Keratinocyte (primary cell): ENCODE measurements at regions not wholly inside any gene's neighbourhood (a gene's known extent, or its start where the extent isn't known, plus 50 kb on each side); places are given as distances from the start of the nearest gene placed in this dataset.
"Not testable (repeated sequence)": the region's sequence is repeated elsewhere in the genome, so short reads cannot be mapped to it uniquely, and the experiment has no call there.

ENCODE experiments used
- DNase-seq: peaks from one replicate; pipeline ENCODE4 v3.0.0-alpha.2; 2011; ENCODE audit warnings: low read depth, missing footprints, low spot score
- FAIRE-seq: peaks from 2 replicates; lab custom pipeline; 2011; peaks lifted over from hg19 to GRCh38; lab: Jason Lieb, UNC
- H2AFZ ChIP-seq: 2 replicates; pipeline ENCODE4 v1.6.0; 2012; ENCODE audit warnings: low read length, control low read depth, inconsistent platforms; ENCODE audit not compliant: control insufficient read depth
- H3K27ac ChIP-seq: 2 replicates; pipeline ENCODE4 v1.5.1; 2011; ENCODE audit warnings: low read length; ENCODE audit not compliant: control insufficient read depth, insufficient read depth
- H3K27me3 ChIP-seq: 3 replicates; pipeline ENCODE4 v1.6.0; 2011; ENCODE audit warnings: low read length; ENCODE audit not compliant: control insufficient read depth, insufficient read depth; ENCODE audit errors: extremely low read depth
- H3K36me3 ChIP-seq, 2 experiments: 2 replicates in 1 of 2; 3 replicates in 1 of 2; pipeline ENCODE4 v1.5.1; 2011; ENCODE audit warnings: low read length in 2 of 2, mild to moderate bottlenecking in 1 of 2; ENCODE audit not compliant: control insufficient read depth in 2 of 2, insufficient read depth in 2 of 2; ENCODE audit errors: extremely low read depth in 1 of 2
- H3K4me1 ChIP-seq: 3 replicates; pipeline ENCODE4 v1.5.1; 2011; ENCODE audit warnings: low read length; ENCODE audit not compliant: control insufficient read depth, insufficient read depth; ENCODE audit errors: extremely low read depth
- H3K4me2 ChIP-seq: 3 replicates; pipeline ENCODE4 v1.6.0; 2011; ENCODE audit warnings: low read depth, low read length; ENCODE audit not compliant: control insufficient read depth, insufficient read depth; ENCODE audit errors: extremely low read depth
- H3K4me3 ChIP-seq, 3 experiments: fragments of 200-600 bp in 1 of 3; sonication (generic) in 1 of 3; 2 replicates in 2 of 3; 3 replicates in 1 of 3; pipeline ENCODE4 v1.5.1; 2011 to 2016; ENCODE audit warnings: low read length in 3 of 3, mild to moderate bottlenecking in 3 of 3, control low read depth in 2 of 3, inconsistent platforms in 1 of 3, low read depth in 1 of 3, mixed read lengths in 1 of 3, mixed run types in 1 of 3, moderate library complexity in 1 of 3; ENCODE audit not compliant: control insufficient read depth in 2 of 3, insufficient read depth in 2 of 3; ENCODE audit errors: extremely low read depth in 1 of 3
- H3K79me2 ChIP-seq: 2 replicates; pipeline ENCODE4 v1.6.0; 2012; ENCODE audit warnings: low read length; ENCODE audit not compliant: control insufficient read depth, insufficient read depth
- H3K9ac ChIP-seq: 3 replicates; pipeline ENCODE4 v1.6.0; 2011; ENCODE audit warnings: low read length; ENCODE audit not compliant: control insufficient read depth, insufficient read depth; ENCODE audit errors: extremely low read depth
- H3K9me1 ChIP-seq: 3 replicates; pipeline ENCODE4 v1.6.0; 2011; ENCODE audit warnings: low read length; ENCODE audit not compliant: control insufficient read depth, insufficient read depth; ENCODE audit errors: extremely low read depth
- H3K9me3 ChIP-seq: 2 replicates; pipeline ENCODE4 v1.5.1; 2012; ENCODE audit warnings: low read depth, low read length; ENCODE audit not compliant: control insufficient read depth
- H4K20me1 ChIP-seq: 3 replicates; pipeline ENCODE4 v1.6.0; 2011; ENCODE audit warnings: low read length; ENCODE audit not compliant: control insufficient read depth, insufficient read depth; ENCODE audit errors: extremely low read depth
- EZH2 ChIP-seq: IDR thresholded peaks from one replicate; pipeline ENCODE4 v1.6.1; 2012; ENCODE audit warnings: inconsistent platforms, mild to moderate bottlenecking, low read length, moderate library complexity
- dilution Hi-C: fragments of 300-500 bp; cut with MboI; formaldehyde crosslinking; loops from one replicate; pipeline ENCODE4 v1.7.0; 2020; ENCODE audit warnings: low sequenced_read_pairs; ENCODE audit not compliant: extremely low pct_ligation_motif_present
- TF ChIP-seq, protein P1 (sequence below), 3 experiments: IDR thresholded peaks in 1 of 3; conservative IDR thresholded peaks in 1 of 3; optimal IDR thresholded peaks in 1 of 3; 2 replicates in 2 of 3; 3 replicates in 1 of 3; pipeline versions ENCODE3 to v1.5.1; 2011; ENCODE audit warnings: low read length in 3 of 3, mild to moderate bottlenecking in 3 of 3, moderate library complexity in 2 of 3, control low read depth in 1 of 3, inconsistent platforms in 1 of 3; ENCODE audit not compliant: insufficient read depth in 2 of 3; ENCODE audit errors: extremely low read depth in 1 of 3

DNA sequence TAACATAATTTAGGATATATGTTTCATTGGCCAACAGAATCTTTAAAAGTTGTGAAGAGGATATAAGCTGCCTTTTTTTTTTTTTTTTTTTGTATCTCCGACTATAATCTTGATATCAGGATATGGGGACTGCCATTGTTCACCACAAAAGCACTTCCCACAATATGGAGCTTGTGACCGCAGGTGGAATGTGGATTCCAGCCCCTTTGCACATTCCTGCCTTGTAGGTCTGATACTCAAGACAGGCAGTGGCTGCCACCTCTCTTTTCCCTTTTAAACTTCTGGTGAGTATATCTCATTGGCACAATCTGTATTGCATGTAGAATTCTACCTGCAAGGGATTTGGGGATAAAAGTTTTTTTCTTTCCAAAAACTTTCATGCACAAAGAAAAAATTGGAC lies 272.7 kb upstream of the VWC2 start:
- no peak overlapping the region for H3K4me2 ChIP-seq
- dilution Hi-C loops = no loop called here
- H3K4me3 ChIP-seq = no peak overlapping the region
- H3K9me3 ChIP-seq = no peaks in the 10 kb centered on the region
- H2AFZ ChIP-seq = no peak overlapping the region
- H3K27ac ChIP-seq = no peak overlapping the region
- H3K36me3 ChIP-seq = no peaks in the 10 kb centered on the region
- H3K4me1 ChIP-seq = no peaks in the 10 kb centered on the region
- H3K9ac ChIP-seq = no peak overlapping the region
- DNase-seq (no peak), FAIRE-seq (no peak)
- H3K79me2 ChIP-seq = no peaks in the 10 kb centered on the region
- H3K9me1 ChIP-seq = no peaks in the 10 kb centered on the region
- H3K27me3 ChIP-seq = no peaks in the 10 kb centered on the region
- no peak for TF ChIP-seq EZH2
- TF ChIP-seq, protein P1, sequence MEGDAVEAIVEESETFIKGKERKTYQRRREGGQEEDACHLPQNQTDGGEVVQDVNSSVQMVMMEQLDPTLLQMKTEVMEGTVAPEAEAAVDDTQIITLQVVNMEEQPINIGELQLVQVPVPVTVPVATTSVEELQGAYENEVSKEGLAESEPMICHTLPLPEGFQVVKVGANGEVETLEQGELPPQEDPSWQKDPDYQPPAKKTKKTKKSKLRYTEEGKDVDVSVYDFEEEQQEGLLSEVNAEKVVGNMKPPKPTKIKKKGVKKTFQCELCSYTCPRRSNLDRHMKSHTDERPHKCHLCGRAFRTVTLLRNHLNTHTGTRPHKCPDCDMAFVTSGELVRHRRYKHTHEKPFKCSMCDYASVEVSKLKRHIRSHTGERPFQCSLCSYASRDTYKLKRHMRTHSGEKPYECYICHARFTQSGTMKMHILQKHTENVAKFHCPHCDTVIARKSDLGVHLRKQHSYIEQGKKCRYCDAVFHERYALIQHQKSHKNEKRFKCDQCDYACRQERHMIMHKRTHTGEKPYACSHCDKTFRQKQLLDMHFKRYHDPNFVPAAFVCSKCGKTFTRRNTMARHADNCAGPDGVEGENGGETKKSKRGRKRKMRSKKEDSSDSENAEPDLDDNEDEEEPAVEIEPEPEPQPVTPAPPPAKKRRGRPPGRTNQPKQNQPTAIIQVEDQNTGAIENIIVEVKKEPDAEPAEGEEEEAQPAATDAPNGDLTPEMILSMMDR (optimal IDR thresholded peaks at IDR 0.05 in 1 of 3, IDR thresholded peaks at IDR 0.05 in 1 of 3, conservative IDR thresholded peaks at IDR 0.05 in 1 of 3; ENCODE audit: extremely low read depth in 1 of 3, insufficient read depth in 2 of 3, low read length in 3 of 3) = no peak
- no peaks in the 10 kb centered on the region for H4K20me1 ChIP-seq

DNA sequence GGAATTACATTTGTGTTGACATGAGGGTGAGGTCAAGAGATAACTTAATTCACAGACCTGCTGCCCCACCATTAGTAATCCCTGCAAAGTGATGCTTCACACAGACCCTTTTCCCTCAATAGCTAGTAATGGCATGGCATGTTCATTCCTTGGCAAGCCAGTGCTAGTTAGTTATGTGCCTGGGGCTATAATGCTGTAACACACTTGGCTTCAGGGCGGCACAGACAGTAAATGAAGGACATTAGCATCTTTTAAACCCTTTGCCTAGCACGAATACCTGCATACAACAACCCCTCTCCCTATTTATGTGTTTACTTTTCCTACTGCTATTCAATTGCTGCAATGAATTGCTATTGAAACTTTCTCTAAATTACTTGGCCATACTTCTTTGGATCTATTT lies 266.2 kb upstream of the VWC2 start:
- H3K9ac ChIP-seq, H3K4me2 ChIP-seq, dilution Hi-C loops, DNase-seq, H3K79me2 ChIP-seq, H3K4me3 ChIP-seq, H2AFZ ChIP-seq, H4K20me1 ChIP-seq, H3K27me3 ChIP-seq, H3K9me3 ChIP-seq, H3K36me3 ChIP-seq, FAIRE-seq, H3K4me1 ChIP-seq, H3K27ac ChIP-seq, H3K9me1 ChIP-seq: not testable (repeated sequence)

GRCh38 chr7:49513911-49514310 lies 259.5 kb upstream of the VWC2 start:
- Histone ChIP-seq H3K9me3 (no peaks in the 10 kb centered on the region), H3K79me2 (no peaks in the 10 kb centered on the region), H3K27ac (no peak overlapping the region), H3K27me3 (no peaks in the 10 kb centered on the region), H3K4me1 (no peaks in the 10 kb centered on the region), H3K4me3 (no peak overlapping the region), H3K36me3 (no peaks in the 10 kb centered on the region), H3K9me1 (no peaks in the 10 kb centered on the region), H2AFZ (no peak overlapping the region), H3K9ac (no peak overlapping the region), H3K4me2 (no peak overlapping the region), H4K20me1 (no peaks in the 10 kb centered on the region)
- TF ChIP-seq EZH2 = no peak
- TF ChIP-seq, protein P1 (optimal IDR thresholded peaks at IDR 0.05 in 1 of 3, IDR thresholded peaks at IDR 0.05 in 1 of 3, conservative IDR thresholded peaks at IDR 0.05 in 1 of 3; ENCODE audit: extremely low read depth in 1 of 3, insufficient read depth in 2 of 3, low read length in 3 of 3) = no peak
- dilution Hi-C loops = no loop called here
- DNase-seq = no peak
- FAIRE-seq = no peak
